ENCODE measurements at regions not wholly inside any gene's neighbourhood (a gene's known extent, or its start where the extent isn't known, plus 50 kb on each side); places are given as distances from the start of the nearest gene placed in this dataset.

DNA sequence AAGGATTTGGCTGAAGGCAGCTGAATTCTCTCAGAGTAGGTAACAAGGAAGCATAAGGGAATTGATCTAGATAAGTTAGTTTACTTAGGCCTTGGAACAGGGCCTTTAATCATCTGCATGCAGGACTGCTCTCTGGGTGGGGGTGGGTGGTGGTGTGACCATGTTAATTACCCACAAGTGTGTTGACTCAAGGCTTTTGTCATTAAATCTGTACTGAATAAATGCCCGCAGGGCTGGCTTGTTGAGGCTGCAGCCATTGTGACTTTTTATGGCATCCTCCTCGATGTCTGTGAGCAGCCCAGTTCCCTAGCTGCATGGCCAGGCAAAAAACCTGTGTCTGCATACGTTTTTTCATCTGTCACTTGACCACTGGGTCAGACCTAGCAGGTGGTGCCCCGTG is 63.5 kb upstream of the ASCC3 start:
- H3K27ac ChIP-seq, result no peak overlapping the region
- TF ChIP-seq, protein P1, sequence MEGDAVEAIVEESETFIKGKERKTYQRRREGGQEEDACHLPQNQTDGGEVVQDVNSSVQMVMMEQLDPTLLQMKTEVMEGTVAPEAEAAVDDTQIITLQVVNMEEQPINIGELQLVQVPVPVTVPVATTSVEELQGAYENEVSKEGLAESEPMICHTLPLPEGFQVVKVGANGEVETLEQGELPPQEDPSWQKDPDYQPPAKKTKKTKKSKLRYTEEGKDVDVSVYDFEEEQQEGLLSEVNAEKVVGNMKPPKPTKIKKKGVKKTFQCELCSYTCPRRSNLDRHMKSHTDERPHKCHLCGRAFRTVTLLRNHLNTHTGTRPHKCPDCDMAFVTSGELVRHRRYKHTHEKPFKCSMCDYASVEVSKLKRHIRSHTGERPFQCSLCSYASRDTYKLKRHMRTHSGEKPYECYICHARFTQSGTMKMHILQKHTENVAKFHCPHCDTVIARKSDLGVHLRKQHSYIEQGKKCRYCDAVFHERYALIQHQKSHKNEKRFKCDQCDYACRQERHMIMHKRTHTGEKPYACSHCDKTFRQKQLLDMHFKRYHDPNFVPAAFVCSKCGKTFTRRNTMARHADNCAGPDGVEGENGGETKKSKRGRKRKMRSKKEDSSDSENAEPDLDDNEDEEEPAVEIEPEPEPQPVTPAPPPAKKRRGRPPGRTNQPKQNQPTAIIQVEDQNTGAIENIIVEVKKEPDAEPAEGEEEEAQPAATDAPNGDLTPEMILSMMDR (IDR thresholded peaks at IDR 0.05), result no peak
- no peak overlapping the region for H3K4me3 ChIP-seq
- DNase-seq (ENCODE audit: low spot score), result no peak

DNA sequence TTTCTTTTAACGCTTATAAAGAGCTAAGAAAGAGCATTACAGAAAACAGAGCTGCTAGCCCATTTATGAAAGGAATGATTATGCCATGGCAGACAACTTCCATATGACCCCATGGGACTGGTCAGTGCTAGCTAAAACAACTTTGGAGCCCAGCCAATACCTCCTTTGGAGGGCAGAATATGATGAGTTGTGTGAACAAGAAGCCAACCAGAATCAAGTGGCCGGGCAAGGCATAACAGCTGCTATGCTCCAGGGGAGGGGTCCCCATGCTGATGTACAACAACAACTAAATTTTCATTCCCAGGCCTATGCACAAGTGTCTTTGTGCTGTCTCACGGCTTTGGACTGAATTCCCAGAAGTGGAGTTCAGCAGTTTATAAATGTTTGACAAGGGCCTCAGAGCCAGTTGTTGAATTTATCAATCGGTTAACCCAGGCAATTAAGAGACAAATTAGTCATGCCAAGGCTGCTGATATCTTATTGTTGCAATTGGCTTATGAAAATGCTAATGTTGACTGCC is 65.0 kb upstream of the ASCC3 start:
- DNase-seq (ENCODE audit: low spot score), result no peak
- TF ChIP-seq, protein P1 (IDR thresholded peaks at IDR 0.05), result no peak
- no peak overlapping the region for H3K27ac ChIP-seq
- no peak overlapping the region for H3K4me3 ChIP-seq

DNA sequence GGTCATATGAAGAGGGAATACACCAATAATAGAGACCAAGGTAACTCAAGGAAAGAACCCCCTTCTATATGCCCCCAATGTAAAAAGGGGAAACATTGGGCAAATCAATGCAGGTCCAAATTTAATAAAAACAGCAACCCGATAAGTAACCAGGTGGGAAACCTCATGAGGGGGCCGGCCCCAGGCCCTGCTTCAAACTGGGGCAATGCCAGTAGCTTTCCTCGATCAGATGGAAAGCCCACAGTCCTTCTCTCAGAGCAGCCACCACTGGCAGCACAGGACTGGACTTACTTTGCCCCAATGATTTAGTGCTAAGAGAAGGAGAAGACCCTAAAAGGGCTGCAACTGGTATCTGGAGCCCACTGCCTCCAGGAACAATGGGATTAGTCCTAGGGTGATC is 65.6 kb upstream of the ASCC3 start:
- no peak overlapping the region for H3K27ac ChIP-seq
- TF ChIP-seq, protein P1 (IDR thresholded peaks at IDR 0.05), result no peak
- no peak for DNase-seq (ENCODE audit: low spot score)
- no peak overlapping the region for H3K4me3 ChIP-seq

DNA sequence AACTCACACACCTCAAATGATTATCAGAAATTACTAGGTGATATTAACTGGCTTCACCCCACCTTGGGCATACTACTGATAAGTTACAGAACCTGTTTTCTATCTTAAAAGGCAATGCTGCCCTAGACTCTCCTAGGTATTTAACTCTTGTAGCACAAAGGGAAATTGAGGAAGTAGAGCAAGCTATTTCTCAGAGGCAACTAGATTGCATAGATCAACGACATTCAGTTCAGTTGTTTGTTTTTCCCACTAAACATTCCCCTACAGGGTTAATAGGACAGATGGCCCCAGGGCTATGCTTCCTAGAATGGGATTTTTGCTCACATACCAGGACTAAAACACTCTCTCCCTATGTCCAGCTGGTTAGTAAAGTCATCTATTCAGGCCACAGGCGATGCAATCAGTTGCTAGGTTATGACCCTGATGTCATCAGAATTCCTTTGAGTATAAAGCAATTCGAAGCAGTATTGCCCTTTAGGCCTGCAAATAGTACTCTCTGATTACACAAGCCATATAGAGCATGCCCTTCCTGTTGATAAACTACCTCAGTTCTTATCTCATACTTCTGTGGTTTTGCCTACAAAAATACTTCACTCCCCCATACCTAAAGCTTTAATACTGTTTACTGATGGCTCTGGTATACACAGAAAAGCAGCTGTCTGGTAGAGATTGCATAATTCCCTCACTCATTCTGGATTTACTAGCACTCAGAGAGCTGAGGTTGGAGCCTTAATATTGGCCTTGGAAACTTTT is 67.4 kb upstream of the ASCC3 start:
- TF ChIP-seq, protein P1 (IDR thresholded peaks at IDR 0.05), result no peak
- no peak for DNase-seq (ENCODE audit: low spot score)
- no peak overlapping the region for H3K27ac ChIP-seq

DNA sequence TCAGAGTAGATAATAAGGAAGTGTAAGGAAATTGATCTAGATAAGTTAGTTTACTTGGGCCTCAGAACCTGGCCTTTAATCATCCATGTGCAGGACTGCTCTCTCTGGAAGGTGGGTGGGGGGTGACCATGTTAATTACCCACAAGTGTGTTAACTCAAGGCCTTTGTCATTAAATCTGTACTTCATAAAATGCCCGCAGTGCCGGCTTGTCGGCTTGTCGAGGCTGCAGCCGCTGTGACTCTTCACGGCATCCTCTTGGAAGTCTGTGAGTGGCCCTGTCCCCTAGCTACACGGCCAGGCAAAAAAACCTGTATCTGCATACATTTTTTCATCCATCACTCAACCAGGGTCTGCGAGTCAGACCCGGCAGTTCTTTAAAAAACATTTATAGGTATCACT is 70.9 kb upstream of the ASCC3 start:
- Histone ChIP-seq H3K4me3 (no peak overlapping the region), H3K27ac (no peak overlapping the region)
- TF ChIP-seq, protein P1 (IDR thresholded peaks at IDR 0.05), result no peak
- DNase-seq (ENCODE audit: low spot score), result no peak

More for the DNA sequence above, 67.4 kb upstream of the ASCC3 start:
- no peak overlapping the region for H3K4me3 ChIP-seq

DNA sequence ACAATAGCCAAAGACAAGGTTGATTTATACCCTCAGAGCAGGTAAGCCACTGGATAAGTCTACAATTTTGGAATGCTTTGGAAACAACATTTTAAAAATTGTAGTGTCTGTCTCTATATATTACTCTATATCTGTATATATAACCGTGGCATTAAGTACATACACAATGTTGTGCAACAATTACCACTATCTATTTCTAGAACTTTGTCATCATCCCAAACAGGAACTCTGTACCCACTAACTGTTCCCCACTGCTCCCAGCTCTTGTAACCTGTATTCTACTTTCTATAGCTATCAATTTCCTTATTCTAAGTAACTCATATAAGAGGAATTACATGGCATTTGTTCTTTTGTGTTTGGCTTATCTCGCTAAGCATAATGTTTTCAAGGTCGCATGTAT is 78.2 kb upstream of the ASCC3 start:
- no peak for DNase-seq (ENCODE audit: low spot score)
- Histone ChIP-seq H3K4me3 (no peak overlapping the region), H3K27ac (no peak overlapping the region)
- TF ChIP-seq, protein P1 (IDR thresholded peaks at IDR 0.05), result no peak

DNA sequence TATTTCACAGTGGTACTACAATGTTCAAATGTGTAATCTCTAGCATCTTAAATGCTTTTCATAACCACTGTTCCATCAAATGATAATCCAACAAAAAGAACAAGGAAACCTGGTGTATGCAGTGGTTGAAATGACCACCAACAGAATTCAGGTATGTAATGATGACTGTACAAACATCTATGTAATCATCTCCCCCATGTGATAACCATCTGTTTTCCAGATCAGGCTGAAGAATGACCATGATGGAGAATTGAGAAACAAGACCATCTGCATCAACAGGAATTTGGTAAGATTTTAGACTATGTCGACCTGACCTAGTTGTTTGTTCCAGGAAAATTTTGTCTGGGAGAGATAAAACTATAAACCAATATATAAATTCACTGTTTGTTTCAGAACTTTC is 81.3 kb upstream of the ASCC3 start:
- H3K4me3 ChIP-seq, result no peak overlapping the region
- DNase-seq (ENCODE audit: low spot score), result no peak
- TF ChIP-seq, protein P1 (IDR thresholded peaks at IDR 0.05), result no peak
- H3K27ac ChIP-seq, result no peak overlapping the region
